ENCODE measurements at regions not wholly inside any gene's neighbourhood (a gene's known extent, or its start where the extent isn't known, plus 50 kb on each side); places are given as distances from the start of the nearest gene placed in this dataset.
"Not testable (repeated sequence)": the region's sequence is repeated elsewhere in the genome, so short reads cannot be mapped to it uniquely, and the experiment has no call there.

GRCh38 chr9:88278036-88278435 is 110.2 kb upstream of the SPIN1 start:
- no peak for DNase-seq

GRCh38 chr9:88274078-88274477 is 114.2 kb upstream of the SPIN1 start:
- DNase-seq, result no peak

GRCh38 chr9:88272986-88273385 is 115.3 kb upstream of the SPIN1 start:
- DNase-seq, result no peak

GRCh38 chr9:88270413-88270812 is 117.8 kb upstream of the SPIN1 start:
- no peak for DNase-seq

- DNase-seq, result no peak
Measured at GRCh38 chr9:88268886-88269285, 119.4 kb upstream of the SPIN1 start.

GRCh38 chr9:88267283-88267682 is 121.0 kb upstream of the SPIN1 start:
- no peak for DNase-seq

GRCh38 chr9:88266416-88266815 is 121.8 kb upstream of the SPIN1 start:
- no peak for DNase-seq

- DNase-seq, result no peak
Measured at GRCh38 chr9:88259001-88259400, 120.7 kb upstream of the SPATA31C2 start.

- DNase-seq, result no peak
Measured at GRCh38 chr9:88258601-88259000, 120.3 kb upstream of the SPATA31C2 start.

- DNase-seq, result no peak
Measured at GRCh38 chr9:88258024-88258423, 119.7 kb upstream of the SPATA31C2 start.

- DNase-seq, result no peak
Measured at GRCh38 chr9:88256216-88256615, 117.9 kb upstream of the SPATA31C2 start.

GRCh38 chr9:88255806-88256205 is 117.5 kb upstream of the SPATA31C2 start:
- DNase-seq, result not testable (repeated sequence)

- no peak for DNase-seq
Measured at GRCh38 chr9:88251903-88252302, 113.6 kb upstream of the SPATA31C2 start.

GRCh38 chr9:88243736-88244135 is 105.5 kb upstream of the SPATA31C2 start:
- DNase-seq, result no peak

GRCh38 chr9:88242879-88243278 is 104.6 kb upstream of the SPATA31C2 start:
- no peak for DNase-seq

GRCh38 chr9:88237991-88238571 is 99.8 kb upstream of the SPATA31C2 start:
- DNase-seq, result no peak

GRCh38 chr9:88237479-88237961 is 99.2 kb upstream of the SPATA31C2 start:
- DNase-seq, result no peak

GRCh38 chr9:88236511-88237478 is 98.5 kb upstream of the SPATA31C2 start:
- no peak for DNase-seq

GRCh38 chr9:88235615-88236014 is 97.3 kb upstream of the SPATA31C2 start:
- no peak for DNase-seq

- no peak for DNase-seq
Measured at GRCh38 chr9:88234114-88234513, 95.8 kb upstream of the SPATA31C2 start.

GRCh38 chr9:88233091-88233490 is 94.8 kb upstream of the SPATA31C2 start:
- DNase-seq, result no peak

- DNase-seq, result no peak
Measured at GRCh38 chr9:88230612-88231011, 92.3 kb upstream of the SPATA31C2 start.

- DNase-seq, result no peak
Measured at GRCh38 chr9:88229434-88229833, 91.2 kb upstream of the SPATA31C2 start.

GRCh38 chr9:88224938-88225337 is 86.7 kb upstream of the SPATA31C2 start:
- no peak for DNase-seq

All from SHP77 (cell line).